ENCODE measurements at regions not wholly inside any gene's neighbourhood (a gene's known extent, or its start where the extent isn't known, plus 50 kb on each side); places are given as distances from the start of the nearest gene placed in this dataset.

DNA sequence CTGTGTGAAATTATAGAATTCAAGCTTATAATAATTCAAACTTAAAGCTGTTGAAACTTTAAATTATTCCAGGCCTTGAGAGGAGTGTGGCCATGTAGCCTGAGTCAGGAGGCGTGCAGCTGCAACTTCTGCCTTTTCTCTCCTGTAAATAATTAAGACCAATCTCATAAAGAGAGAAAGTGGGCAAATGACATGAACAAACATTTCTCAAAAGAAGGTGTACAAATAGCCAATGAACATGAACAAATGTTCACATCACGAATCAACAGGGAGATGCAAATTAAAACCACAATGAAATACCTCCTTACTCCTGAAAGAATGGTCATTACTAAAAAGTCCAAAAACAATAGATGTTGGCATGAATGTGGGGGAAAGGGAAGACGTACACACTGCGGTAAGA is 149.1 kb upstream of the MYCN start (continued):
- TF ChIP-seq TBP (IDR thresholded peaks at IDR 0.05; ENCODE audit: low read depth, low read length) = no peak
